SK-N-DZ (cell line): ENCODE measurements at regions not wholly inside any gene's neighbourhood (a gene's known extent, or its start where the extent isn't known, plus 50 kb on each side); places are given as distances from the start of the nearest gene placed in this dataset.

Experiments used
- DNase-seq: peaks from one replicate; pipeline ENCODE4 v3.0.0-alpha.2; 2015; ENCODE audit warnings: low spot score
- small RNA-seq, 2 experiments: library from RNA; depleted of rRNA; stranded (forward); fragments of <200 nt; gene quantifications; one replicate each; pipeline ENCODE3, GENCODE V24; 2014

DNA sequence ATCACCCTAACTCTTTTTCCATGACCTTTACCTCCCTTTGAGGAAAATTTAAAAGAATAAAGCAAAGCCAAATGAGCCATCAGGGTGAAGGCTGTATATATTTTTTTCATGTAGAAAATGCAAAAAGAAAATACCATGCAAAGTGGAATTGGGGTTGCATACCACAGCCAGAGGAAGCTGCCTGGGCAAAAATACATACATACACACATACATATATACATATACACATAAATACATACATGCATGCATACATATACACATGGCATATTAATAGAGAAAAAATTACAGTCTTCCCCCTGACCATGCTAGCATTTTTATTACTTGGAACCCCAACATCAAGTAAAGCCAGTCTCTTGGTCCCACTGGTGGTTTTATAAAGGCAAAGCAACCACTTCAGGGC is 63.7 kb upstream of the TMCO5A start:
- no peak for DNase-seq

DNA sequence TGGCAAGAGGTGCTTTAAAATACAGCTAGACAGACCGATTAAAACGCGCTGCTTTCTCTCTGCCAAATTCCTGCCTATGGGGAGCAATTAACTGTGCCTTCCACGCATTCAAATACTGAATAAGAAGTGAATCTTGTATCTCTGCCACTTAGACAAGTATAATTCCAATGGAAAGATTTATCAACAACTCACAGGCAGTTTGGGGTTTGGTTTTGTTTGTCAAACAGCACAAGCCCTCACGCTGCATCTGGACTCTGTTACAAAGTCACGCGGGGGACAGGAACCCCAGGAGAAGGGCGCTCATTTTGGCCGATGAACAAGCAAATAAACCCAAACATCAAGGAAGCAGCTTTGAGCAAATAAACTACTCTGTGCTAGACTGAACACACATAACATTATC is 61.8 kb upstream of the TMCO5A start:
- no peak for DNase-seq

DNA sequence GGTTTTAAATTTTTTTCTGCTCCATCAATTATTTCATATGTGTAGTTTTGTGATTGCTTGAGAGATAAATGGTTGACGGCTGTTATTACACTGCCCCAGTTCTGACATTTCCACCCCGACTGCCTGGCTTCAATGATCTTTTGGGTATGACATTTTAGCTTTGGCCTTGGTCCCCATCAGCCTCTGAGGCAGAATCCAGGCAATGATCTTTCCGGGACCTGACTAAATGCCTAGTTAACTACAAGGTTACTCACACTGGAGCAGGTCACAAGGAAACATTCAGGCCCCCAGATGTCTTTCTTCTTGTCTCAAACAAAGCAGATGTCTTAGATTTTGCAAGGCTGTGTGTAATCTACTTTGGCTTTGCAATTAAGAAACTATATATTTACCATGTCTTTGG is 61.1 kb upstream of the TMCO5A start:
- peak; percentile 10 for DNase-seq

DNA sequence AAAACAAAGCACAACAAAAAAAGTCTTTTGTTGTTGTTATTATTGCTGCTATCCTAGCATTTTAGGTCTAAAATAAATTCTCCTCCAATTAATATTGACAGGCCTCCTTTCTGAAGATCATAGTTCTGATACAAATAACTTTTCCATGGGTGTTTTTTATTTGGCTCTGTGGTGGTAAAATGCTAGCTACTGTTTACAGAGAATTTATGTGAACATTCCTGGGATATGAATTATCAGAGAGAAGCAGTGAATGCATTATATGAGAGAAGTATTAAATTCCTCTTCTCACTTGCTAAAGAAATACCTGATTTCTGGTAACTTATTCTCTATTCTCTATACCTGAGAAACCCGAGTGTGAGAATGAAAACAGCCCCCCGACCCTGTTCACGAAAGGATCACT is 57.5 kb upstream of the TMCO5A start:
- DNase-seq, result no peak

DNA sequence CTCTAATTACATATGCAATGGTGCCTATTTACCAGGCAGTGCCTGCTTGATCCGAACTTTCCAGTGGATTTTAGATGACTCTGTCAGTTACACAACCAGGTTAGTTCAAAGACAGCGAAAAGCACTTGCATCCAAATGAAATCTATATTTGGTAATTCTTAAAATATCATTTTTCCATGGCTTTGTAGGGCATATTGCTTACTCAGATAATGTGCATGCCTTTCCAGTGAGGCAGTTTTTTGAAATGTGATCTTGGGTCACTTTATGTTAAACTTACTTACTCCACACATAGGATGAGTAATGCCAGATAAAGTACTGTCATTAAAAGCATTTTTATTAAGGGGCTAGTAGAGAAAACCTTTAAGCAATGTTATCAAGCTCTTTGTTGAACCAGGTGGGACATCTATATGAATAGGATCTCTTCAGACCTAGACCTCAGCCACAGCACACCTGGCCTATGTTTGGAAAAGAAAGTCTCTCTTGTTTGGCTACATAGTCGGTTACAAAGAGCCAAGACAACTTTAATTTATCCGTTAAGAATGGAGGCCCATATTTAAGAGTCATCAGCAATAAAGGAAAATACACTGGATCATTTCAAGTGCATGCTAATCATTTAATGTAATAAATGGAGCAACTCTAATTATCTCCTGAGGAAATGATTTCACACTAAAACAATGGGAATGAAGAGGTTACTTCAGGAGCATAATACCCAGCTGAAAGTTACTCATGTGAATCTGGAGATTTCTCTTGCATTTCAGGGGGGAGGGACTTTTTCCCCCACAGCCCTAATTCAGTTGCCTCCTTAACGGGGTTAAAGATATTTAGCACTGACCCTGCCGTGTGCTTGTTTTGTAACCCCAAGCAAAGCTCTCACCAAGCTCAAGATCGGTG is 56.3 kb upstream of the TMCO5A start:
- no peak for DNase-seq

DNA sequence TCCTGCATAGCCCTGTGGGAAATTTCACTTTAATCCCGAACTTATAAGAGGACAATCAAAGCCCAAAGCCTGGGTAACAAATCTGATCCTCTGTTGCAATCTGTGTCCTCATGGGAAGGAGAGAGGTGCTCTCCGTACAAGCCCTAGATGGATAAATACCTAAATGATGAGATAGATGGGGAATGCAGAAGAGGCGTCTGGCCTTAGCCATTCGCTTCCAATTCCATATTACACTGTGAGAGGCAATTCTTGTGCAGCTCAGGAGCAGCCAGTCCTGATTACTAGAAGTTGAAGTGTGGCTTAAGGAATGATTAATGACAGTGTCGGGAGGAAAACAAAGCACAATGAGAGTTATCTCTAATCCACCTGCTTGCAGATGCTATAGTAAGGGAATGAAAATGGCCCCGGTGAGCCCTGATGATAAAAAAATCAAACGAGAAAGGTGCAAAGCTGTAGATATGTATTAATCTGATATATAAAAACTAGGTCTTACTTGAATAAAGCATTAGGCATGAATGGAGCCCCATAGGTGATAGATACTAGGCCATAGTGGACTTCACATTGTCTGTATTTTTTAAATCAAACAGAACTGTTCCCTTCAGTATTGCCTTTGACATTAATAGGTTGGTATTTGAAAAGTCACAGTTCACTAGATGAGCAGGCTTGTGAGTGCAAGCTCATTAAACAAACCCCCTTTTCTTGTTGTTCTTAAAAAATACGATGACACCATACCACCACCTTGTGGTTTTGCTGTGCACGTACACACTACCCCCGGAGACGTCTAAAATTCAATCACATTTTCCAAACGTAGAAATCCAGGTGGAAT is 54.2 kb upstream of the TMCO5A start:
- DNase-seq, result peak; percentile 75

DNA sequence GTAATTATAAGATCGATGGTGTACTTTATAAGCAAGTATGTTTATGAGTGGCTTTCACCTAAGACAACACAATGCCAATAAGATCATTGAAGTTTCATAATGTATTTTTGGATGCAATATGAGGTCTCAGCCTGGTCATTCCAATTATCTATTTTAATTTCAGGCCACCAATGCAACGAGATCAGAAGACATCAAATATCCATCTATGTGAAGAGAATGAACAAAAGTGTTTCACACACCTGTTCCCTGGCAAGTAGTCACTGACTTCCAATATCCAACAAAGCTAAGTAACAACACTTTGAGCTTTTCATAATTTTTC is 53.6 kb upstream of the TMCO5A start:
- DNase-seq, result no peak

DNA sequence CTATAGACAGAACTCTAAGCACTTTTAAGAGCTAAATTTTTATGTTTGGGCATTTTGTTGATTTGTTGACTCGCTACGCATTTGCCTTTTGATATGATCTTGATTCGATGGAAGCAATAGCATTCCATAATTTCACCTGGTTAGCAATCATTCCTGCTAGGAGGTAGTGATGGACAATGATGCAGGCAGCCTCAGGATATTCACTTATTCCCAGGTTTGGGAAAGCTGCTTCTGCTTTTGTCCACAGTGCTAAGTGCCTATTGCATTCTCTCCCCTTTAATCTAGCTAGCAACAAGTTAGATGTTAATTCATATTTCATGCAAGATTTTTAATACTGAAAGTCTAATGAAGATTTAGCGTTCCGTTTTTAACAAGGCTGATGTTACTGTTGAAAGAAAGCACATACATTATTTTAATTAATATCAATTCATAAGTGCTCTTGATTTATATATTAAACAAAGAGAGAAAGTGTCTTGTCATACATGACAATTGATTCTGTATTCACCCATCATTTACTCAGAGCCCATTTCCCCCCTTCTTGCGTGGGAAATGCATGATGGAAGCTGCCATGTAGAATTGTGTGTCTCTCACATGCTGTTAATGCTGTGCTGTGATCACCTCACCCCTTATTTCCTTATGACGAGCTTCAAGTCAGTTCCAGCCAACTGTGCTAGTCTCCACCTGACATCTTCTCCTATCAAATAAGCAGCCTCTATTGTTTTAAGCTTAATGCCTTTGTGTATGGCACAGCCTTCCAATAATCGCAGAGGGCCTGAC is 53.0 kb upstream of the TMCO5A start:
- no peak for DNase-seq

DNA sequence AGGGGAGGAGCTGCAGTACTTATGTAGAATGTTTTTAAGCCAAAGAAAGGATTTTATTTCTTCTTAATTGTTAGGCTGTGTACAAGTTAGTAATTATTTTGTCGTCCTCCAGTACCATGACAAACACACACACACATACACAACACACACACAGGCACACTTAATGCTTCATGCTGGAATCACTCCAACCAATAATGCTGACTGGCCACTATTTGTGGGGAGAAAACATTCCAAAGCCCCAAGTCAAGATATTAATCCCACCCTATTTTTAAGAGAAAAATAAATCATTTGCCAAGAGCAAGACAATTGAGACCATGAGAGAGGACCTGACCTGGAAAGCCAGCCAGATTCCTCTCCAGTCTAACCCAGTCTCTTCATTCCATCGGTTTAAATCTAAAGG is 51.8 kb upstream of the TMCO5A start:
- no peak for DNase-seq

Small RNA genes in the stretch of these regions (small RNA-seq; reads per million reads assigned to genes)
- gene RF00017, result 0 reads per million in 2 experiments
